Activated effector memory CD4-positive, alpha-beta T cell treated with anti-CD3 and anti-CD28 coated beads, Interleukin-2, amount 50 U/mL, for 16 hours (primary cell): ENCODE measurements at regions not wholly inside any gene's neighbourhood (a gene's known extent, or its start where the extent isn't known, plus 50 kb on each side); places are given as distances from the start of the nearest gene placed in this dataset.
"Not testable (repeated sequence)": the region's sequence is repeated elsewhere in the genome, so short reads cannot be mapped to it uniquely, and the experiment has no call there.

Experiments
- DNase-seq: peaks from one replicate; pipeline ENCODE4 v3.0.0-alpha.2; 2020

DNA sequence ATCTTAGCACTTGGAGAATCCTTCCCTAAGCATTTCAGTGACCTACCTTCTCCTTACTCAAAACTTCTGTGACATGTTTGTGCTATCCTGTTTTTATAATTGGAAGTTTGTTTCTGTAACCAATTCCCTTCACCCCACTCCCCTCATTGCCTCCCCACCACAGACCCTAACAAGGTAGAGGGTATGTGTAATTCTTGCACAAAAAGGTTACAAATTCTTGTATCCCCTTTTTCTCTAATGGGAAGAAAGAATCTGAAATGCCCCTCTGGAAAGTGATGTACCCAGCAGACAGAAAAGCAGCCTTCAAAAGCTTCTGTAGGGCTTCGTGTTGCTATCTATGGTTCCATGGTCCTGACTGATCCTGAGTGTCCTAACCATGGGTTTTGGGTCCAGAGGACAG, 111.7 kb upstream of the TMEM170B start:
- no peak for DNase-seq

DNA sequence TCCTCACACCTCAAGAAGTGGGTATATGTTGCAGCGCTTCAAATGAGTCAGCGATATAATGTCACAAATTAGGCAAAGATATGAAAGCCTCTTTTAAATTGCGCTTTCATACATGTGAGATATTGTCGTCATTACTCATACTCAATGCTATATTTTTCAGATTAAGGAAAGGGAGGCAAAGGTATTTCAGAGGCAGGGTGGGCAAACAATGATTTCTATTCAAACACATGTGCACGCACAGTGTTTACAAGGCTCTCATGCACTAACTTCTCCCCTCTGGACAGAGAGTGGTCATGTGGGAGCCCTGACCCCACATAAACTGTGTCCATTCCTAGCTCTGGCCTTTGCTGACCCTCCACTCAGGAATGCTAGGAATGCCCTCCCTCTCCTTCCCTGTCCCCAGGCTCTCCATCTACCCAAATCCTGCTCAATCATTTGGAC, 112.1 kb upstream of the TMEM170B start:
- no peak for DNase-seq

DNA sequence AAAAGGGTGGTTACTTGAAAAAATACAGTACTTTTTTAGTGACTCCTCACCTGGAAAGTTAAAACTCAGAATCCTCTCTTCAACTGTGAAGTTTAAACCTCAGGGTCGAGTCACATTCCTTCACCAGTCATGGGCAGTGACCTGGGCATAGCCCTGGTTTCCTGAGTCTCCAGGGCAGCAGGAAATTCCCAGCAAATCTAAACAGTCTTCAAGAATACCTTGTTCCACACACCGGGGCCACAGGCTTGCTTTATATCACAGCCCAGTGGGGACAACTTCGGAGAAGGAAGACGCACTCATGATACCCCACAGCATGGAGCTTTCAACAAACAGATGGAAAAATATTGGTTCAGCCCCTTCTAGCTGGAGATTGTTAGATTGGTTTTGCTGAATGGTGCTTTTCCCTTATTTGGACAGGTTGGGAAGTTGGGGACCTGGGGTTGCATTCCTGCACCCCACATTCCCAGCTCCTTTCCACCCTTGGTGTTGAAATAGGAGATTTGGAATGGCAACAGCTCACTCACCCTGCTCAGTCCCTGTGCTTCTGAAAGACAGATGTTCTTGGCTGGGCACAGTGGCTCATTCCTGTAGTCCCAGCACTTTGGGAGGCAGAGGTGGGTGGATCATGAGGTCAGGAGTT, 113.0 kb upstream of the TMEM170B start:
- DNase-seq = no peak

DNA sequence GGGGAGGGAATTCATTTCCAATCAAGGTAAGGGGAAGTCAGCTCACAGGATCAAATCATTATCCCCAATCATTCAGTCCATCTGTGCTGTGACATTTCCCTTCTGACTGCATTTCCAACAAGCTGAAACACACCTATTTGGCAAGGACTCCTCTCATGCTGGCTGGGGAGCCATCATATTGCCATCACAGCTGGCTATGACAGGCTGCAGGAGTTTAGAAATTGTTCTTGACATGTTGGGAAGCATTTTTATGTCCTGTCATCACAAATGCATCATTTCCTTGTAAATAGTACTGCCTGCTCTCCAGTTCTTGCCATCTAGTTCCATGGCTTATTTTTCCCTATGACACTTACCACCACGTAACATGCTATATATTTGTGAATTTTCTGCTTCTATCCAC, 113.9 kb upstream of the TMEM170B start:
- DNase-seq = no peak

DNA sequence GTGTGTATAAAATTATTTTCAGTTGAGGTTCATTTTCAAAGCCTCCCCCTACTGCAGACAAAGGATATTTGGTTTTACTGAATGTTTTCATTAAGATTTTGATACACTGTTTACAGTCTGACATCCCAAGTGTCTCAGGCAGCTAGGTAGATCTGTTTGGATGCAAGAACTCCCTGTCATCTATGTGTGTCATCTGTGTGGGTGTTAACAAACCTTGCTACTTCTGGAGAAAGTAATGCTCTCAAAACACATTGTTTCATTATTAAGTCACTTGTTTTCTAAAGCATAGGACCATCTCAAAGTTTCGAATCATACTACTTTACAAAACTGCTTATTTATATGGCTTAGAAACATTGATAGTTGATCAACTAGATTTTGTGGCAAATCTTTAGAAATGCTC, 114.5 kb upstream of the TMEM170B start:
- no peak for DNase-seq

DNA sequence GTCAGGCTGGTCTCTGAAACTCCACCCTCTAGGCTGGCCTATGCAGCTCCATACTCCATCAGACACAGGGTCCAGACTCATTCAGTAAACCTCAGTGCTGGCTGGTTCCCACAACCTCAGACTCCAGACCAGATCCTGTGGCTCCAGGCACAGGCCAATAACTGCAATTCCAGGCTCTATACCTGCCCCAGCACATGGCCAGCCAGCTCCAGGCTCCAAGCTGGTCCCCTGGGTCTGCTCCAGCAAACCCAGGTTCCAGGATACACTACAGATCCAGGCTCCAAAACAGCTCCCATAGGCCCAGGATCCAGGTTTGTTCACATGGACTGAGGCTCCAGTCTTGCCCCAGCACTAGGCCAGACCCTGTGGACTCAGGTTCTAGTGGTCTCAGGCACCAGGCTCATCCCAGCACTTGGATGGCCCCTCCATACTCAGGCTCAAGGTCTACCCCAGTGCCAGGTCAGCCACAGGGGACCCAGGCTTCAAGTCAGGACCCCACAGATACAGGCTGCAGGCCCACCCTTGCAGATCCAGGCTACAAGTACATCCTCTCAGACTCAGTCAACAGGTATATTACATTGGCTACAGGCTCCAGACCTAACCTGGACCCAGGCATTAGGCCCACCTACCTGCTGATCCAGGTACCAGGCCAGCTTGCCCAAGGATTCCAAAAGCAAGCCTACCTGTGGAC, 117.6 kb upstream of the TMEM170B start:
- DNase-seq = no peak

DNA sequence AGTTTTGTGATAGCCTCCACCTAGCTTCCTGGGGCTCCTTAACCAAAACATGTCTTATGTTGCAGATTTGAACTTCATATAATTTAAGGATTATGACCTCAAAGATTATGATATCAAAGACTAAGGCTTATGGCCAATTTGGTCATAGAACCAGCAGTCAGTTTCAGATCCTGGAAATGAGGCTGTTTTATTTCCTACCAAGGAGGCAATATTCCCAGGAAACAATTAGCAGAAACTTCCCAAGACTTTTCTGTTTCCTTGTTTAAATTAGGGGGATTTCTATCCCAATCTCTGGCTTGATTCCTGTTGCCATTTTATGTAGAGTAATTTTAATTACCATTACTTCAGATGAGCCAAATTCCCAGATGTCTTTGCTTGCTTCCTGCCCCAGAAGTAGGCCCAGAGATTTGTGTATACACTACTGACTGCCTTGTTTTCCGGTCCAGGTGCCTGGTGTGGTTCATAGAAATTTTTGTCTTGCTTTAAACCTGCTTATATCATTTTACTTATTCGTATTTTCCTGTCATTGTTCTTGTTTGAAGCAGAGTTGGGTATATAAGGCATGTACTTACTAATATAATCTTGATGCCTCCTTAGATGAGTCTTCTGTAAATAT, 119.2 kb upstream of the TMEM170B start:
- DNase-seq = no peak

DNA sequence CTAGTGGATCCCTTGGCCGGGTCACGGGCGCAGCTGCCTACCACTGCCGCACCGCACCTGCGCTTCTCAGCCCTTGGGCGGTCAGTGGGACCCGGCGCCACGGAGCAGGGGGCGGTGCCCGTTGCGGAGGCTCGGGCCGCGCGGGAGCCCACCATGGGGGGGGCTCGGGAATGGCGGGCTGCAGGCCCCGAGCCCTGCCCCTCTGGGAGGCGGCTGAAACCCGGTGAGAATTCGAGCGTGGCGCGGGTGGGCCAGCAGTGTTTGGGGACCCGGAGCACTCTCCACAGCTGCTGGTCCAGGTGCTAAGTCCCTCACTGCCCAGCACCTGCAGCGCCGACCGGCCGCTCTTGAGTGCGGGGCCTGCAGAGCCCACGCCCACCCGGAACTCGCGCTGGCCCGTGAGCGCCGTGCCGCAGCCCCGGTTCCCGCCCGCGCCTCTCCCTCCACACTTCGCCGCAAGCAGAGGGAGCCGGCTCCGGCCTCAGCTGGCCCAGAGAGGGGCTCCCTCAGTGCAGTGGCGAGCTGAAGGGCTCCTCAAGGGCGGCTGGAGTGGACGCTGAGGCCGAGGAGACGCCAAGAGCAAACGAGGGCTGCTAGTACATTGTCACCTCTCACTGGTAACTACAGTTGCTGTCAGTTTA, 120.5 kb upstream of the TMEM170B start:
- peak; percentile 67 for DNase-seq

DNA sequence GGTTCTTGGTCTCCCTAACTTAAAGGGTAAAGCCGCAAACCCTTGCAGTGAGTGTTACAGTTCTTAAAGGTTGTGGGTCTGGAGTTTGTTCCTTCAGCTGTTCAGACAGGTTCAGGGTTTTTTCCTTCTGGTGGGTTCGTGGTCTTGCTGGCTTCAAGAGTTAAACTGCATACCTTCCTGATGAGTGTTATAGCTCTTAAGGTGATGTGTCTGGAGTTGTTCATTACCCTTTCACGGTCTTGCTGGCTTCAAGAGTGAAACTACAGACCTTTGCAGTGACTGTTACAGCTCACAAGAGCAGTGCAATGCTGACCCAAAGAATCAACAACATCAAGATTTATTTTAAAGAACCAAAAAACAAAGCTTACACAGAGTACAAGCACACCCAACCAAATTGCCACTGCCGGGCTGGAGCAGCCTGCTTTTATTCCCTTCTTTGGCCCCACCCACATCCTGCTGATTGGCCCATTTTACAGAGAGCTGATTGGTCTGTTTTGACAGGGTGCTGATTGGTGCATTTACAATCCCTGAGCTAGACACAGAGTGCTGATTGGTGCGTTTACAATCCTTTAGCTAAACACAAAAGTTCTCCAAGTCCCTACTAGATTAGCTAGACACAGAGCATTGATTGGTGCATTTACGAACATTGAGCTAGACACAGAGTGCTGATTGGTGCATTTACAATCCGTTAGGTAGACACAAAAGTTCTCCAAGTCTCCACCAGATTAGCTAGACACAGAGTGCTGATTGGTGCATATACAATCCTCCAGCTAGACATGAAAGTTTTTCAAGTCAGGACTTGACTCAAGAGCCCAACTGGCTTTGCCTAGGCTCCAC, 121.2 kb upstream of the TMEM170B start:
- DNase-seq = not testable (repeated sequence)

DNA sequence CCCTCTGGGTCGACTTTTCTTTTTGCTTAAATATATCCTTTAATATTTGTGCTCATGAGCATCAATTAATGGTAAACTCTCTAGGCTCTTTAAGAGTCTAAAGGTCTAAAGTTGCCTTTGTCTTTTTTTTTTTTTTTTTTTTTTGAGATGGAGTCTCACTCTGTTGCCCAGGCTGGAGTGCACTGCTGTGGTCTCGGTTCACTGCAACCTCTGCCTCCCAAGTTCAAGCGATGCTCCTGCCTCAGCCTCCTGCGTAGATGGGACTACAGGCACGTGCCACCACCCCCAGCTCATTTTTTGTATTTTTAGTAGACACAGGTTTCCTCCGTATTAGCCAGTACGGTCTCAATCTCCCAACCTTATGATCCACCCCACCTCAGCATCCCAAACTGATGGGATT, 122.0 kb upstream of the TMEM170B start:
- no peak for DNase-seq

DNA sequence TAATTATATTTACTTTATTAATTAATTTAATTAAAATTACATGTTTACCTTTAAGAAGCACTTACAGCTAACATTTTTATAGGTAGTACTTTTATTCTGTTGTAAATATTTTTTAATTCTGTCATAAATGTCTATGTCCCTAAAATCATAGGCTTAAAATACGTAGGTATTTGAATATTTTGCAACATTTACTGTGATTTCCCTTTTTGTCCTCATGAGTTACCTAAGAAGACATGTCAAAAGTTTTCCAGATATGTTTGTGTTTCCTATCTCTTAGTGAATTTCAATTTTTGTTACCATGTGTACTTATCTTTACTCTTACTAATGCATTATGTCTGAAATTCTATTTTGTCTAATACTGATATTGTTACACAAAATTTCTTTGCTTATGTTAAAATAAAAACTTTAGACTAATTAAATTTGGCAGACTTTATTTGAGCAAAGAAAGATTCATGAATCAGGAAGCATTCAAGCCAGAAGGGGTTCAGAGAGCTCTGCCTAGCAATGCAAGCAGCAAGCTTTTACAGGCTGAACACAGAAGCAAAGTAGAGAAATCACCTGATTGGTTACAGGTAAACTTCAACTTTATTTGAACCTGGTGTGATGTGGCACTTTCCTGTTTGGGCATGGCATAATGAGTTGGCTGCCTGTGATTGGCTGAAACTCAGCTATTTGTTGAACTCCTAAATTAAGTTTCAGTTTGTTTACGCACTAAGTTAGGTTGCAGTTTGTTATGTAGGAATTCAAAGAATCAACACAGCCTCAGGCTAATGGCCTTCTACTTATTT, 123.2 kb upstream of the TMEM170B start:
- DNase-seq = peak; percentile 80

DNA sequence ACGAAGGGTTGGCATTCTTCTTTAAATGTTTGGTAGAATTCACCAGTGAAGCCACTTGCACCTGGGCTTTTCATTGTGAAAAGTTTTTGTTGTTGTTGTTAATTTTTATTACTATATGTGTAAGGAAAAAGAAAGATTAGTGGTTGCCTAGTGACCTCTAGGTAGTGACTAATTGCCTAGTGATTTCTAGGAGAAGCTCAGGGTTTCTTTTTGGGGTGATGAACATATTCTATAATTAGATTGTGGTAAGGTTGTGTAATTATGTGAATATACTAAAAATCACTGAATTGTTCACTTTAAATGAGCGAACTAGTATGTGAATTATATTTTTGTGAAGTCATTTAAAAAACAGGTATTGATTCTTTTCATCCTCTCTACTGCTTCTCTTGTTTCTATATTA, 123.8 kb upstream of the TMEM170B start:
- DNase-seq = no peak

DNA sequence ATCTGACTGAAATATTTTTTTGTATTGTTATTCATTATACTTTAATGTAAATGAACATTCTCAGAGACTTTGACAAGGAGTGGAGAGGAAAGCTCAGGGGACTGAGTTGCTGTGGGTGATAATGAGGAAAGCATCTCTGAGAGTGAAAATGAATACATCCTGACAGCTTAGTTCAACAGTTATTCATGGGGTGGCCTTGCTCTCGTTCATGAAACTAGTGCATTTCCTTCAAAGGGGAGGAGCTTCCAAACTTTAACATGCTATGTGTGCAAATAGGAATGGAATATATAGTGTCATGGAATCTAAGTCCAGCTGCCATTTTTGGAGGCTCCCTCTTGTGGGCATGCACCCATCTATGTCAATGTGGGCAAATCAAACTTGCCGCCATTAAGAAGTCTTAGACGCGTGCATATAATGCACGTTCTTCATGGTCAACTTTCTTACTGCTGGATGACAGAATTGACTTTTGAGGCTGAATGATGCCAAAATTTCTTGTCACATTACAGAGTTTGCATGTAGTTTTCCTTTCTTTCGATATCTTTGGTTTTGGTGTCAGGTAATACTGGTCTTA, 124.3 kb upstream of the TMEM170B start:
- no peak for DNase-seq

DNA sequence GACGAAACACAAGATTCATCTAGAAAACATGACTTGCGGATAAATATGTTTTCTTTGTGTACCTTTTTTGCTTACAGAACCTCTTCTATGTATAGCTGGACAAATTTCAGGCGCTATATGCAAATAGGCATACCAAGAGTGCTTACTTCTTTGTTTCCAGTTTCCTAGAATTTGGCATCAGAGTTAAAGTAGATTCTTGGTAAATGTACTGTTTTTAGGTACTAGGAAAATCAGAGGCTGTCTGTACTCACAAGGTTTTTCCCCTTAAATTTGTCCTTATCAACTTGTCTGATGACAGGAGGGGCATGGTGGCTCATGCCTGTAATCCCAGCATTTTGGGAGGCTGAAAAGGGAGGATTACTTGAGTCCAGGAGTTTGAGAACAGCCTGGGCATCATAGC, 124.9 kb upstream of the TMEM170B start:
- no peak for DNase-seq

DNA sequence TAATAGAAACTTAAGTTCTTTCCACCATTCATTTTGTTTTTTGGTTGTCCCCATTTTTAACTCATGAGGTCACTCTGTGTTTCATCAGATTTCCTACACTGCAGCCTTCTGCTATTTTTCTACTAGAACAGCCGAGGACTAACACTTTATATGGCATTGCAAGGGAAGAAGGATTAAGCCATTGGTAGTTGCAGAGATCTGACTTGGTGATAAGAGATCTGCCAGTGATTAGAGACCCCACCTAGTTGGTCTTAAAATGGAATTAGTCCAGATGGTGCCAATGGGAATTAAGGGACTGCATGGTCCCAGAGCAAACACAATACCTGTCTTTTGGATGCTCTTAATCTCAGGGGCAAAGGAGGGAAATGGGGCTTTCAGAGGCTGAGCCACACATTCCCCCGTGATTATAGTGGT, 125.5 kb upstream of the TMEM170B start:
- no peak for DNase-seq

DNA sequence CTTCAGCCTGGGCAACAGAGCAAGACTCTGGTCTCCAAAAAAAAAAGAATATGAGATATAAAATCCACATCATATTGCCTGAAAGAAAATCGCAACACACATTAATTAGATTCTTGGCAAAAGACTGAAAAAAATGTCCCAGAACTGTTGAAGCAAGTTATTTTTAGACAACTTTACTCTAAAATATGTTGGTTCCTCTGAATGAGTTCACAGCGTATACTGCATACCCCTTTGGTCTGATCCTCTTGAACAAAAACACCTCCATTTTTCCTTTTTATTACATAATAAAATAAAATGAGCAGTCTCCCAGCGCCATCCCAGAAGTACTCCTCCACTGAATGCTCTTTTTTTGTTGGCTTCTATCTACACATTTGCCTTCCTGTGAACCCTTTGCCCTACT, 126.0 kb upstream of the TMEM170B start:
- no peak for DNase-seq

DNA sequence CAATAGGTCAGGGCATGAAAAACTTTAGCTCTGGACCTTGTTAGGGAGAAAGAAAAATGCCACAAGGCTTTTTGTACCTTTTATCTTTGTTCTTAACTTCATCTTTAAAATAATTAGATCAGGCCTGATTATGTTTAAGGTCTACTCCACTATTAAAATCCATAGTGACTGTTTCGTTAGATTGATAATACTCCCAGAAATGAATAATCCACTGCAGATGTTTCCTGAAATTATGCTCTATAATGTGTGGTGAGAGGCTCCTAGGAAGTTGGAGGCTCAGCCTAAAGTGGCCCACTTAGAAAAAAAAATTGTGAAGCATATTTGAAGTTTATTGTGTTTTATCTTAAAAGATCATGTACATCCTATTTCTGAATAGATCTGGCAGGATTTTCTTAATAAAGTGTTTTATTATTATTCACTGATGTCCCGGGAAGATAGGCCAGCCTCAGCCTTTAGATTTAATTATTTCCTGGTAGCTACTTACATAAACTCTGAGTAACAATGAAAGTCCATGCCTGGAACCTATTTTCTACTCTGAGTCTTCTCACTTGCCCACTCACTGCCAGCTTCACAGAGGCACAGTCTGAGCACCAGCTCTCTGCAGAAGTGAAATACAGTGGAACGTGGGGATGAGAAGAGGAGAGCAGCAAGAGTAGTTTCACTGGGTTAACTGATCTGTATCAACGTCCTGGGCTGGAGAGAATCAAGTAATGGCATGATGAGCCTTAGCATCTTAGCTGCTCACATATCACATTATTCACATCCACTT, 126.8 kb upstream of the TMEM170B start:
- no peak for DNase-seq

DNA sequence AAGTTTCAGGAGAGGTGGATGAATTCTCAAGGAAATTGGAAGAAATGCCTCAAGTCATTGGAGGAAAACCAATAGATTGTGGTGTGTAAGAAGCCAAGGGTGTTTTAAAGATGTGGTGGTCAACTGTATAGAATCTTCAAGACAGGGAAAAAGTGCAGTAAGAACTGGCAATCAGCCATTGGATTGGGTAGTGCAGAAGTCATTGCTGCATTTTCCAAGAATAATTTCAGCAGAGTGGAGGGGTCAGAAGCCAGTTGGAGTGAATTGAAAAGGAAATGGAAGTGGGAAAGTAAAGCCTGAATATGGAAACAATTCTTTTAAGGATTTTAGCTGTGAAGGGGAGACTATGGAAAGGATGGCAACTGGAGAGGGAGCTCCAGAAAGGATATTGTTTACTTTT, 128.2 kb upstream of the TMEM170B start:
- no peak for DNase-seq

DNA sequence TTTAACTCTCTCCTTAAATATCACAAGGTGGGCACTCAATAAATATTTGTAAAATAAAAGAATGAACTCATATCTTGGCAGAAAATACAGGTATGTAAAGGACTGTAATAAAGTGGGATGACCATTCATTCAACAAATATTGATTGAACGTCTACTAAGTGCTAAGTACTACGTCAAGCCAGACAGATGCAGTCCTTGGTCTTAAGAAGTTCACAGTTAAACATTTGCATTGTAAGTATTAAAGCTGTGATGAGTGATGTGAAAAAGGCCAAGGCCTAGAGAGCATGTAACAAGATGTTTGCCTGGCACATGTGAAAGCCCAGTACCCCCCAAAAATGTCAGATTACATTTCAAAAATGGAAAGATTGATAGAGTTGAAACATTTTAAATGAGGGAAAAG, 130.1 kb upstream of the TMEM170B start:
- no peak for DNase-seq

DNA sequence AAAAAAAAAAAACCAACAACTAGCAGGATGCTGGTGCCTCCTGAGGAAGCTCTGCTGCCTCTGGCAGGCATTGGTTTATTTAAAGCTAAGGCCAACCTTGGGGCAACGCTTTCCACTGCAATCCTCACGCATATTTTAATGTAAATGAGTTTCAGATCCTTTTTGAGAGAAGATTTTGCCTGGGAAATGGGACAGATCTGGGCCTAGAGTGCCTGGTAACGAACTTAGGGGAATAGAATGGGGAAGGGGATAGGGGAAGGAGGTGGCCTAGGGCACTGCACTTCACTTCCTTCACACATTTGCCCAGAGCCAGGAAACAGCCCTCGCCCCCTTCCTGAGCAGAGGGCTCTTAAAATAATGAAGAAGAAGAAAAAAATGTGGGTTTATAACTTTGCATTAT, 132.7 kb upstream of the TMEM170B start:
- DNase-seq = no peak

DNA sequence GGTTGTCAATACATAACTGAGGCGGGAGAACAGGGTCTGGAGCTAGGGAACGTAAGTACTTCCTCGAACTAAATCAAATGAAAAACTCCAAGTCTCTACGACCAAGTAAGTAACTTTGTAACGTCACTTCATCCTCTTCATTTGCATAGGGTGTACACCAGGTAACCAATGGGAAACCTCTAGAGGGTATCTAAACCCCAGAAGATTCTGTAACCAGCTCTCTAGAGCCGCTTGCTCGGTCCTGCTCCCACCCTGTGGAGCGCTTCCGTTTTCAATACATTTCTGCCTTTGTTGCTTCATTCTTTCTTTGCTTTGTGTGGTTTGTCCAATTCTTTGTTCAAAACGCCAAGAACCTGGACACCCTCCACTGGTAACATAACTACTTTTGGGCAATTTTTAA, 133.5 kb upstream of the TMEM170B start:
- DNase-seq = no peak
